Thyroid gland (tissue), 4 donors: ENCODE measurements at regions not wholly inside any gene's neighbourhood (a gene's known extent, or its start where the extent isn't known, plus 50 kb on each side); places are given as distances from the start of the nearest gene placed in this dataset.

ENCODE experiments used
- DNase-seq, 2 donors: peaks; one replicate each; pipeline ENCODE4 v3.0.0-alpha.2; 2019
- H3K27ac ChIP-seq, 3 donors: fragments of 200-600 bp; sonication (generic); 1 replicate in 2 of 3; 2 replicates in 1 of 3; pipeline ENCODE4 v1.5.1; 2016 to 2019; ENCODE audit warnings: mild to moderate bottlenecking in 1 of 3, moderate library complexity in 1 of 3
- H3K27me3 ChIP-seq: fragments of 200-600 bp; sonication (generic); one replicate; pipeline ENCODE4 v1.5.1; 2019
- H3K36me3 ChIP-seq, 2 donors: fragments of 200-600 bp; sonication (generic); one replicate each; pipeline ENCODE4 v1.5.1; 2016 to 2019
- H3K4me1 ChIP-seq, 2 donors: fragments of 200-600 bp; sonication (generic); one replicate each; pipeline ENCODE4 v1.5.1; 2017 to 2019
- H3K4me3 ChIP-seq, 3 donors: fragments of 200-600 bp; sonication (generic); replicated peaks in 1 of 3; 1 replicate in 2 of 3; 2 replicates in 1 of 3; pipeline ENCODE4 v1.5.1; 2016; ENCODE audit warnings: mild to moderate bottlenecking in 1 of 3
- H3K9me3 ChIP-seq: fragments of 200-600 bp; sonication (generic); one replicate; pipeline ENCODE4 v1.5.1; 2017
- POLR2A ChIP-seq, 2 donors: fragments of 450-650 bp; IDR thresholded peaks; one replicate each; pipeline ENCODE4 v1.6.1; 2017; ENCODE audit warnings: antibody characterized with exemption in 2 of 2, mild to moderate bottlenecking in 2 of 2, moderate library complexity in 1 of 2
- WGBS, 2 donors: methylation state at CpG; one replicate each; pipeline ENCODE4 v1.1.5; 2017; 5-methylcytosine and 5-hydroxymethylcytosine counted together
- intact Hi-C: fragments of 100-400 bp; cut with DNase I; formaldehyde crosslinking; loops from one replicate; pipeline ENCODE4 v1.15.1; 2023
- TF ChIP-seq, protein P1 (sequence below), 6 experiments: fragments of 200-600 bp in 3 of 6; fragments of 450-650 bp in 3 of 6; sonication (generic) in 3 of 6; IDR thresholded peaks; one replicate each; pipeline ENCODE4 v1.5.1; 2016 to 2019; ENCODE audit warnings: antibody characterized with exemption in 6 of 6, mild to moderate bottlenecking in 2 of 6, inconsistent platforms in 1 of 6, moderate library complexity in 1 of 6

DNA sequence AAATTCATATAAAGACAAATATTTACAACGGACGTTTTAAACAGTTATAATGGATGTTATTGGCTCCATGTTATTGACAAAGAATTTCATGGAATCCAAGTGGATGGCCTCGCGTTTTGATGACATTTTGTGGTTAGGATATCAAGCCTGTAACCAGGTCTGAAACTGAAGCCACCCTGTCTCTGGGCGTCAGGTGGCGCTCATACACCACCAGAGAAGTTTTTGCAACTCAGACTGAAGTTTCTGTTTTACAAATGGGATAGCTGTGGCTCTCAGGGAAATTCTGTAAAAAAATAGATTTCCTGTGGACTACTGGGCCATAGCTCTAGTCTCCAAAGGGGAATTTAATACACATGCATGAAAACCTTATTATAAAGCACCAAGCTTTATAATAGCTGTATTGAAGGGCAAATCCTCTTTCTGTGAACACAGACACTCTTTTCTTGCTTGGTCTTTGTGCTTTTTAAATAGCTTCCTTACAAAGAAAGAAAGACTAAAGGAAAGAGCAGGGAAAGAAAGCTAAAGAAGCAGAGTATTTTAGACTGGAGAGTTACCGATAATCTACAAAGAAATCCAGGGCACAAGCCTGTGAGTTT, 86.7 kb downstream of the C18orf54 start:
- DNase-seq: peak; percentile 30 to 44

DNA sequence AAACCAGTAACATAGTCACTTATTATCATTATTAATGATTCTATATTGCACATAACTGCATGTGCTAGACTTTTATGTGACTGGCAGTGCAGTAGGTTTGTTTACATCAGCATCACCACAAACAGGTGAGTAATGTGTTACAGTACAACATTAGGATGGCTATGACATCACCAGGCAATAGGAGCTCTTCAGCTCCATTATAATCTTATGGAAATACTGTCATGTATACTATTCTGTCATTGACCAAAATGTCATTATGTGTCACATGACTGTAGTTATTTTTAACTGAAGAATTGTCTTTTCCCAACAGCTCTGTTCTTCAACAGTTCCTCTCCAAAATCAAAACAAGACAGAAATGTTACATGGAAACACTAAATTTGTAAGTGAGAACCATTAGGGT, 96.3 kb downstream of the C18orf54 start:
- TF ChIP-seq POLR2A (IDR thresholded peaks at IDR 0.05): no peak
- TF ChIP-seq, protein P1, sequence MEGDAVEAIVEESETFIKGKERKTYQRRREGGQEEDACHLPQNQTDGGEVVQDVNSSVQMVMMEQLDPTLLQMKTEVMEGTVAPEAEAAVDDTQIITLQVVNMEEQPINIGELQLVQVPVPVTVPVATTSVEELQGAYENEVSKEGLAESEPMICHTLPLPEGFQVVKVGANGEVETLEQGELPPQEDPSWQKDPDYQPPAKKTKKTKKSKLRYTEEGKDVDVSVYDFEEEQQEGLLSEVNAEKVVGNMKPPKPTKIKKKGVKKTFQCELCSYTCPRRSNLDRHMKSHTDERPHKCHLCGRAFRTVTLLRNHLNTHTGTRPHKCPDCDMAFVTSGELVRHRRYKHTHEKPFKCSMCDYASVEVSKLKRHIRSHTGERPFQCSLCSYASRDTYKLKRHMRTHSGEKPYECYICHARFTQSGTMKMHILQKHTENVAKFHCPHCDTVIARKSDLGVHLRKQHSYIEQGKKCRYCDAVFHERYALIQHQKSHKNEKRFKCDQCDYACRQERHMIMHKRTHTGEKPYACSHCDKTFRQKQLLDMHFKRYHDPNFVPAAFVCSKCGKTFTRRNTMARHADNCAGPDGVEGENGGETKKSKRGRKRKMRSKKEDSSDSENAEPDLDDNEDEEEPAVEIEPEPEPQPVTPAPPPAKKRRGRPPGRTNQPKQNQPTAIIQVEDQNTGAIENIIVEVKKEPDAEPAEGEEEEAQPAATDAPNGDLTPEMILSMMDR (IDR thresholded peaks at IDR 0.05): no peak
- Histone ChIP-seq H3K9me3 (no peaks in the 10 kb centered on the region), H3K27me3 (no peaks in the 10 kb centered on the region), H3K36me3 (no peaks in the 10 kb centered on the region), H3K4me1 (no peaks in the 10 kb centered on the region), H3K4me3 (no peak overlapping the region), H3K27ac (no peak overlapping the region)
- intact Hi-C loops: no loop called here
- no peak for DNase-seq

More for the DNA sequence above, 86.7 kb downstream of the C18orf54 start:
- H3K9me3 ChIP-seq: no peaks in the 10 kb centered on the region
- TF ChIP-seq, protein P1 (IDR thresholded peaks at IDR 0.05): peak in 5 of 6 experiments; percentile 19 to 65 (median 51)
- TF ChIP-seq POLR2A (IDR thresholded peaks at IDR 0.05): no peak
- intact Hi-C loops: loop anchor here (10.0 kb wide), 1 partner anchor 230 kb away; no protein-coding TSS in a partner anchor
- H3K36me3 ChIP-seq: no peaks in the 10 kb centered on the region
- 12 to 14% methylated on average over 7 of the region's 7 CpGs for WGBS, 2 donors
- no peak overlapping the region for H3K4me3 ChIP-seq
- H3K27me3 ChIP-seq: no peaks in the 10 kb centered on the region
- no peaks in the 10 kb centered on the region for H3K4me1 ChIP-seq
- no peak overlapping the region for H3K27ac ChIP-seq

DNA sequence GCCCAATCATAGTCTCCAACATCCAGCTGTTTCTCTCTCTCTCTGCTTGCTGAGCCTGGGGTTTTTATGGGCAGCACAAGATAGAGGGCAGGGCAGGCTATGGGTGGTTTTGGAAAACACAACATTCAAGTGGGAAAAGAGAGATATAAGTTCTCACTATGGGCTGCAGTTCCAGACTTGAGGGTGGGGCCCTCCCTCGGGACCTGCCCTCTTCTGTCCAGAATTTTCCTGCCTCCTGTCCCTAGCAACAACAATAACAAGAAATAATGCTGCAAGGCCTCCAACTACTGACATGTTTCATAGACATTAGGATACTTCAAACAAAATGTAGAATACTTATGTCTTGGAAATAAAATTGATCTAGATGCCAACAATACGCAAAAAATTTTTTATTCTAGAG, 107.8 kb downstream of the C18orf54 start:
- Histone ChIP-seq H3K4me3 (no peak overlapping the region), H3K4me1 (no peaks in the 10 kb centered on the region), H3K36me3 (no peaks in the 10 kb centered on the region), H3K9me3 (no peaks in the 10 kb centered on the region), H3K27ac (no peak overlapping the region), H3K27me3 (no peaks in the 10 kb centered on the region)
- intact Hi-C loops: no loop called here
- DNase-seq: no peak
- 83 to 84% methylated on average over 2 of the region's 2 CpGs for WGBS, 2 donors
- no peak for TF ChIP-seq POLR2A (IDR thresholded peaks at IDR 0.05)
- TF ChIP-seq, protein P1 (IDR thresholded peaks at IDR 0.05): no peak

DNA sequence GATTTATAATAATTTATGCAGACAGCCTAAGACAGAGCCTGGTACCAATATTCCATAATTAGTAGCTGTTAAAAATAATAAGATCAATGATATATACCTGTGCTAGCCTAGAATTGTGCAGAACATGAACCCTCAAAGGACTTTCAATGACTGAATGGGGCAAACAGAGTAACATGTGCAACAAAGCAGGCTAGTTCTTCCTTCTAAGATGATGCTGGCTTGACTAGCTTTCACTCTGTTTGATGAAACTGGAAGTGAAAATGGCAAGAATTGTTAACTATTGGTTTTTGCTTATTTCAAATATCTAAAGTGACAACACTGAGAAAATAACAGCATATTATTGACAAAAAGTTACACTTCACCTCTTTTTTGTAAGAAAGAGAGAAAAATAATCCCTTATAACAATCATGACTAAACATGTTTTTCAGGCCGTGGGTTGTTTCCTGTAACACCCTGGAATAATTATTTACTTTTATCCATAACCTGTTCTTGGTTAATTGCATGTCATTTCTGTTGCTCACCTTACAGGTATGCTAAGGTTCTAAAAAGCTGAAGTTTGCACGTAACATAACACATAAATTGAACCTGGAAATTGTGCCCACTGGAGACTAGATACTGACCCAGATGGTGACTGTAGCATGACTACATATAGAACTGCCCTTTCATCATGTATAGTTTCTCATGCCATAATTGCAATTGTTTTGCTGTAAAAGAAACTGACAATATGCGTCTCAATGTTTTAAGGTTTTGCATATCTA, 108.7 kb downstream of the C18orf54 start:
- no peaks in the 10 kb centered on the region for H3K27me3 ChIP-seq
- H3K27ac ChIP-seq: no peak overlapping the region
- 92 to 93% methylated on average over 3 of the region's 3 CpGs for WGBS, 2 donors
- no peaks in the 10 kb centered on the region for H3K4me1 ChIP-seq
- H3K9me3 ChIP-seq: no peaks in the 10 kb centered on the region
- no peaks in the 10 kb centered on the region for H3K36me3 ChIP-seq
- no peak for DNase-seq
- TF ChIP-seq POLR2A (IDR thresholded peaks at IDR 0.05): no peak
- TF ChIP-seq, protein P1 (IDR thresholded peaks at IDR 0.05): no peak
- H3K4me3 ChIP-seq: no peak overlapping the region
- intact Hi-C loops: no loop called here

DNA sequence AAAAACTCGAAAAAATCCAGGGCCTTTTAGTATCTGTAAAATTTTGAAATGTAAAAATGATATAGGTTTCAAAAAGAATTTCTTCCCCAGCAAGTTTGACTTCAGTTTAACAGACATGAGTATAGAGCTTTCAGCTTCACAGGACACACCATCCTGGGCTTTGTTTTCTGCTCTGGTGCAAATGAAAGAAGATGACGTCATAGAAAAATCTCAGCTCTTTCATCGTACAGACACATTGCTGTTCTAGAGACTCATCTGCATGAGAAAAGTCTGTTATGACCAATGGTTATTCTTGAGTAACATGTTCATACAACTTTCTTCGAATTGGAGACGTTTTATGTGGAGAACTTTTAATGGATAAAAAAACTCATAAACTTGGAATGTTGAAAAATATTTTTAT, 111.7 kb upstream of the DYNAP start:
- intact Hi-C loops: no loop called here
- Histone ChIP-seq H3K27ac (no peak overlapping the region), H3K27me3 (no peaks in the 10 kb centered on the region), H3K36me3 (no peaks in the 10 kb centered on the region), H3K9me3 (no peaks in the 10 kb centered on the region), H3K4me3 (no peak overlapping the region), H3K4me1 (no peaks in the 10 kb centered on the region)
- DNase-seq: no peak
- TF ChIP-seq POLR2A (IDR thresholded peaks at IDR 0.05): no peak
- TF ChIP-seq, protein P1 (IDR thresholded peaks at IDR 0.05): no peak
- 68 to 70% methylated on average over 5 of the region's 5 CpGs for WGBS, 2 donors
